ENCODE measurements at regions not wholly inside any gene's neighbourhood (a gene's known extent, or its start where the extent isn't known, plus 50 kb on each side); places are given as distances from the start of the nearest gene placed in this dataset.

GRCh38 chr2:239716009-239716408, 309.1 kb downstream of the NDUFA10 start:
- DNase-seq (ENCODE audit: low read depth in 2 of 2): no peak

GRCh38 chr2:239715606-239716005, 309.5 kb downstream of the NDUFA10 start:
- DNase-seq (ENCODE audit: low read depth in 2 of 2): no peak

GRCh38 chr2:239715202-239715601, 309.9 kb downstream of the NDUFA10 start:
- DNase-seq (ENCODE audit: low read depth in 2 of 2): no peak

GRCh38 chr2:239714116-239714515, 311.0 kb downstream of the NDUFA10 start:
- DNase-seq (ENCODE audit: low read depth in 2 of 2): no peak

GRCh38 chr2:239712755-239713154, 311.9 kb upstream of the HDAC4 start:
- DNase-seq (ENCODE audit: low read depth in 2 of 2): no peak

GRCh38 chr2:239711911-239712570, 311.2 kb upstream of the HDAC4 start:
- DNase-seq (ENCODE audit: low read depth in 2 of 2): no peak

- no peak for DNase-seq (ENCODE audit: low read depth in 2 of 2)
Measured at GRCh38 chr2:239710953-239711861, 310.4 kb upstream of the HDAC4 start.

GRCh38 chr2:239706367-239706766, 305.5 kb upstream of the HDAC4 start:
- DNase-seq (ENCODE audit: low read depth in 2 of 2): no peak

- DNase-seq (ENCODE audit: low read depth in 2 of 2): no peak
Measured at GRCh38 chr2:239704737-239705136, 303.9 kb upstream of the HDAC4 start.

GRCh38 chr2:239703834-239704233, 303.0 kb upstream of the HDAC4 start:
- no peak for DNase-seq (ENCODE audit: low read depth in 2 of 2)

GRCh38 chr2:239700686-239701345, 300.0 kb upstream of the HDAC4 start:
- DNase-seq (ENCODE audit: low read depth in 2 of 2): no peak

GRCh38 chr2:239697399-239698164, 296.8 kb upstream of the HDAC4 start:
- no peak for DNase-seq (ENCODE audit: low read depth in 2 of 2)

- DNase-seq (ENCODE audit: low read depth in 2 of 2): no peak
Measured at GRCh38 chr2:239696559-239697207, 295.9 kb upstream of the HDAC4 start.

- no peak for DNase-seq (ENCODE audit: low read depth in 2 of 2)
Measured at GRCh38 chr2:239695728-239696240, 295.0 kb upstream of the HDAC4 start.

- no peak for DNase-seq (ENCODE audit: low read depth in 2 of 2)
Measured at GRCh38 chr2:239695106-239695727, 294.4 kb upstream of the HDAC4 start.

GRCh38 chr2:239694487-239694886, 293.7 kb upstream of the HDAC4 start:
- no peak for DNase-seq (ENCODE audit: low read depth in 2 of 2)

- no peak for DNase-seq (ENCODE audit: low read depth in 2 of 2)
Measured at GRCh38 chr2:239693761-239694415, 293.1 kb upstream of the HDAC4 start.

- no peak for DNase-seq (ENCODE audit: low read depth in 2 of 2)
Measured at GRCh38 chr2:239693330-239693729, 292.5 kb upstream of the HDAC4 start.

GRCh38 chr2:239692919-239693318, 292.1 kb upstream of the HDAC4 start:
- DNase-seq (ENCODE audit: low read depth in 2 of 2): no peak

GRCh38 chr2:239692362-239692851, 291.6 kb upstream of the HDAC4 start:
- DNase-seq (ENCODE audit: low read depth in 2 of 2): no peak

All from fibroblast of skin of left quadriceps (primary cell).